ENCODE measurements at regions not wholly inside any gene's neighbourhood (a gene's known extent, or its start where the extent isn't known, plus 50 kb on each side); places are given as distances from the start of the nearest gene placed in this dataset.

GRCh38 chr1:90107990-90108389 is 113.1 kb downstream of the ZNF326 start:
- Histone ChIP-seq H3K27me3 (ENCODE audit: control insufficient read depth, insufficient read depth, low read length) (peaks cover 7% of the 10 kb centered on the region), H3K4me1 (ENCODE audit: control insufficient read depth, insufficient read depth, low read length) (no peaks in the 10 kb centered on the region), H3K4me3 (ENCODE audit: low read length) (no peak overlapping the region), H3K9me3 (replicated peaks; ENCODE audit: control insufficient read depth, low read depth, low read length) (no peaks in the 10 kb centered on the region), H3K27ac (ENCODE audit: low read length) (no peak overlapping the region), H3K36me3 (ENCODE audit: control insufficient read depth, insufficient read depth, low read length) (no peaks in the 10 kb centered on the region)
- DNase-seq: no peak
- no CpG with 5 or more reads among the region's 2 CpGs for WGBS (ENCODE audit: insufficient coverage)

GRCh38 chr1:90106311-90106710 is 111.4 kb downstream of the ZNF326 start:
- no peaks in the 10 kb centered on the region for H3K4me1 ChIP-seq (ENCODE audit: control insufficient read depth, insufficient read depth, low read length)
- H3K9me3 ChIP-seq (replicated peaks; ENCODE audit: control insufficient read depth, low read depth, low read length): no peaks in the 10 kb centered on the region
- no peak overlapping the region for H3K4me3 ChIP-seq (ENCODE audit: low read length)
- no CpG with 5 or more reads among the region's 4 CpGs for WGBS (ENCODE audit: insufficient coverage)
- H3K27ac ChIP-seq (ENCODE audit: low read length): no peak overlapping the region
- no peaks in the 10 kb centered on the region for H3K36me3 ChIP-seq (ENCODE audit: control insufficient read depth, insufficient read depth, low read length)
- H3K27me3 ChIP-seq (ENCODE audit: control insufficient read depth, insufficient read depth, low read length): peaks cover 6% of the 10 kb centered on the region
- DNase-seq: no peak

- H3K27ac ChIP-seq (ENCODE audit: low read length): no peak overlapping the region
- H3K27me3 ChIP-seq (ENCODE audit: control insufficient read depth, insufficient read depth, low read length): peaks cover 3% of the 10 kb centered on the region
- H3K9me3 ChIP-seq (replicated peaks; ENCODE audit: control insufficient read depth, low read depth, low read length): no peaks in the 10 kb centered on the region
- no peaks in the 10 kb centered on the region for H3K4me1 ChIP-seq (ENCODE audit: control insufficient read depth, insufficient read depth, low read length)
- no peak for DNase-seq
- 40% methylated on average over 8 of the region's 15 CpGs for WGBS (ENCODE audit: insufficient coverage)
- H3K4me3 ChIP-seq (ENCODE audit: low read length): no peak overlapping the region
- no peaks in the 10 kb centered on the region for H3K36me3 ChIP-seq (ENCODE audit: control insufficient read depth, insufficient read depth, low read length)
Measured at GRCh38 chr1:90104941-90105538, 110.1 kb downstream of the ZNF326 start.

- H3K4me3 ChIP-seq (ENCODE audit: low read length): no peak overlapping the region
- H3K4me1 ChIP-seq (ENCODE audit: control insufficient read depth, insufficient read depth, low read length): no peaks in the 10 kb centered on the region
- no peak for DNase-seq
- H3K27me3 ChIP-seq (ENCODE audit: control insufficient read depth, insufficient read depth, low read length): peaks cover 3% of the 10 kb centered on the region
- H3K9me3 ChIP-seq (replicated peaks; ENCODE audit: control insufficient read depth, low read depth, low read length): peaks cover 3% of the 10 kb centered on the region
- no peak overlapping the region for H3K27ac ChIP-seq (ENCODE audit: low read length)
- WGBS (ENCODE audit: insufficient coverage): no CpG with 5 or more reads among the region's 4 CpGs
- no peaks in the 10 kb centered on the region for H3K36me3 ChIP-seq (ENCODE audit: control insufficient read depth, insufficient read depth, low read length)
Measured at GRCh38 chr1:90100566-90100965, 105.7 kb downstream of the ZNF326 start.

DNA sequence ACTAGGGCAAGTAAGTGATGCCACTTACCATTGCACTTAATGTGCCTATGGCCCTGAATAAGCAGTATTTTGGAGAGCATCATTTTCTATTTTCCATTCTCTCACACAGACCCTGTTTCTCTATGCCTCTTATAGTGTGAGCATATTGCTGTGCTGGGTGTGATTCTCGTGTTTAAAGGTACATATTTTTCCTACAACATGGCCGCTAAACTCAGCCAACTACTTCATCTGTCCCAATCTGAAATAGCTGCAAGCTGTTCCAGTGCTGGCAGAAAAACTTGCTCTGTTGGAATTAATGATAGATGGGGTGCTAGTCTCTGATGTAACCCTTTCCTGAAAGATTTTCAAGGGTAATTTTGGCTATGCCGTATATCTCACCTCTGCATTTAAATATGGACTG is 97.5 kb downstream of the ZNF326 start:
- Histone ChIP-seq H3K9me3 (replicated peaks; ENCODE audit: control insufficient read depth, low read depth, low read length) (peaks cover 3% of the 10 kb centered on the region), H3K4me3 (ENCODE audit: low read length) (no peak overlapping the region), H3K27ac (ENCODE audit: low read length) (no peak overlapping the region), H3K36me3 (ENCODE audit: control insufficient read depth, insufficient read depth, low read length) (no peaks in the 10 kb centered on the region), H3K27me3 (ENCODE audit: control insufficient read depth, insufficient read depth, low read length) (no peaks in the 10 kb centered on the region), H3K4me1 (ENCODE audit: control insufficient read depth, insufficient read depth, low read length) (no peaks in the 10 kb centered on the region)
- no peak for DNase-seq
- no CpG with 5 or more reads among the region's 3 CpGs for WGBS (ENCODE audit: insufficient coverage)
